GM18861 (cell line): ENCODE measurements at regions not wholly inside any gene's neighbourhood (a gene's known extent, or its start where the extent isn't known, plus 50 kb on each side); places are given as distances from the start of the nearest gene placed in this dataset.

Source experiments
- ATAC-seq: cut with Tn5 transposase; IDR thresholded peaks from one replicate; pipeline ENCODE4 v1.9.1; 2021; ENCODE audit not compliant: unreplicated experiment

DNA sequence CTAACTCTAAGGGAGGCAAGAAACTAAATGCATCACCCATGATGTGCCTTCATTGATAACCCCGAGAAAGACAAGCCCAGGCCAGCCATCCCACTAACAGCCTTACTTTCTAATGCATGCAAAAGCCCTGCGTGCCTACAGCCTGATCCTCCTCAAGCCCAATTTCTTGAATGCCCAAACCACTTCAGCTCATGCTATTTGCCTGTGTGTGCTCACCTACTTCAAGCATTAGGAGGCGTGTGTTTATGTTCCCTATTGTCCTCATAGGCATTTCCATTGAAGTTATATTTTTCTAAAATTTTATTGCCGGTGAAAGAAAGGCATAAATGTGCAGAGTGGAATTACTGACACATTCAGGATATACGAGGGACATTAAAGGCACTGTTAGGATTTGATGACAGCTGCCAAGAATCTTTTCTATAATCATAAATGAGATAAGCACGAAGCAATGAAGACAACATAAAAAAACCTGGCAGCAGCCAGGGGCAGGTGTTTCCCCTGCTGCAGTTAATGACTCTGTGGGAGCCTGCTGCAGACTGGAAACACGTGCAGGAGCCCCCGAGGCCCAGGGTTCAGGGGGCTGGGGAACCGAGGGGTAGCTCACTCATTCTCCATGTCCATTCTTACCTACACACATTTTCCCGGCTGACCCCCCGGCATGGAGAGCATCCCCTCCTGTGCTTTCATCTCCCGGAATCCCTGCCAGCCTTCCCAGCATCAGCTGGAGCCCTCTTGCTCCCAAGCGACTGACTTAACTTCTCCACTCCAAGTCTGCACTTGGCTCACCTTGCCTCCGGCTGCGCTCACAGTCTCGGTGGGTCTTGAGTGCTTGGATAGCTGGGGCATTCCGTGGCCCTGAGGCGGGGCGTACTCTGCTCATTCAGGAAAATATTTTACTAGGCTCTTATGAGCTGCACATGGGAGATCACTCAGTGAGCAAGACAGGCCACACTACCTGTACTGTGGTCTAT lies 292.3 kb upstream of the SIX2 start:
- no peak for ATAC-seq

DNA sequence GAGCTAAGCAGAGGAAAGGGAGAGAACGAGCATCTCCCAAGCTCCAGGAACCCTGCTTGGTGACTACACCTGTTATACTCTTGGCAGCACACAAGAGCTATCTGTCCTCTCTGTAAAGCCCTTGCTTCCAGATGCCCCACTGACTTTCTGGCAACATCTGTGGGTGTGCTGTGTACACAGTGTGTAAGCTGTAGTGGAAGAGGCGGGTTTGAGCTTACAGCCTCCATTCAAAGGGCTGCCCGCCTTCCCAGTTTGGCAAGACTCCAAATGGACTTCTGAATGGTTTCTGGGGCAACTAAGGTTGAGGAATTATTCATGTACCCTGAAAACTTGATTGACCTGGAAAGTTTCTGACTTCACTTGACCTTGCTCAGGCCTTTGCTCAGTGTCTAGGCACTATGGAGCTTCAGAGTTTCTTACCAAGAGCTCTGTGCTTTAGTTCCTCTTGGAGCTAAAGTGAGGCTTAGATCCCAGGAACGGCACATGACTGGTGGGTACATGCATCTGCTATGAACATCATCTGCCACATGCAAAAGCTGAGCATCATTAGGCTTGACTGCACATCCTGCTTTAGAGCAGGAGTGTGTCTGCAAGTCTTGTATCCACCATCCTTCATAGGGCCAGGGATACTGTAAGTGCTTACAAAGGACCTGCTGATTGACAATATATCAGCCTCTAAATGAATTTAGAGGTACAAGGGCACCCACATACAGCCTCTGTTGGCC lies 290.9 kb upstream of the SIX2 start:
- no peak for ATAC-seq

DNA sequence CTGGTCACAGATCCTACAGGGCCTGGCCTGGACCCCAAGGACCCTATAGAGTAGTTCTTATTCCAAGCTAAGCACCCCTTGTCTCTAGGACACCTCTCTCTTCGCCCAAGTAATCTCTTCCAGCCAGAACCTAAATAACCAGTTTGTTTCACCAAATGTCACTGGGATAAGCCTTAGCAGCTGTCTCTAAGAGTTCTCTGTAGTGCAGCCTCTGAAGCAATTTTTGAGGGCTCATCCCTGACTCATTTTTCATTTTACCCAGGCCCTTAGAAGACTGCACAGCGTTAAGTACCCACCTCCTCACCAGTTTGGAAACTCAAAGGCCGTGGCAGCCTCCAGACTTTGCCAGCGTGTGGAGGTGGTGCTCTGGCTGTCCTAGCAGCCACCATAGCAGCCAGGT lies 290.1 kb upstream of the SIX2 start:
- ATAC-seq: no peak

DNA sequence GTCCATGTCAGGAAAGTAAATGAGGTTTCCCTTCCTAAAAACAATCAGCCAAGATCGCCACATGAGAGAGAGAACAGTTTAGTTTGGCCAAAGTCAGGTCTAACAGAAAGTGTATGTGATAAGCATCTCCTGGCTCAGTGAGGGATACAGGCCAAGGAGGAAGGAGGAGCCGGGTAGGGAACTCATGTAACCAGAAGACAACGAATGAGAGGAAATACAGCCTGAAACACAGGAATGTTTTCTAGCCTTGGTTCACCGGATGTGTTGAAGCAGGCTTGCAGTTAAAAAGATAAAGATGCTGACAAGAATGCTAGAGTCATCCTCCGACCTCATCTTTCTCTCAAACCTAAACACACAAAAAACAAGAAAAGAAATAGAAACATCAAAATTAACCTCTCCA lies 283.9 kb upstream of the SIX2 start:
- ATAC-seq: no peak

DNA sequence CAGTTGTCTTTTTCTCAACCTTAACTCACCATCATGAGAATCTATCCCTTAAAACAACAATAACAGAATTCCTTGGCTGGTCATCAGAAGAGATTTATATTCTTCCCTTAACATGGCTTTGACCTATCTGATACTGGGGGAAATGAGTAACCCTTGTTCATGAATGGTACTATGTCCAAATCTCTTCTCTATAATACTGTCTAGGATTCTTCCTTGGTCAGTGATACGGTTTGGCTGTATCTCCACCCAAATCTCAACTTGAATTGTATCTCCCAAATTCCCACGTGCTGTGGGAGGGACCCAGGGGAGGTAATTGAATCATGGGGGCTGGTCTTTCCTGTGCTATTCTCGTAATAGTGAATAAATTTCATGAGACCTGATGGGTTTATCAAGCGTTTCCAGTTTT lies 282.0 kb upstream of the SIX2 start:
- ATAC-seq: no peak

DNA sequence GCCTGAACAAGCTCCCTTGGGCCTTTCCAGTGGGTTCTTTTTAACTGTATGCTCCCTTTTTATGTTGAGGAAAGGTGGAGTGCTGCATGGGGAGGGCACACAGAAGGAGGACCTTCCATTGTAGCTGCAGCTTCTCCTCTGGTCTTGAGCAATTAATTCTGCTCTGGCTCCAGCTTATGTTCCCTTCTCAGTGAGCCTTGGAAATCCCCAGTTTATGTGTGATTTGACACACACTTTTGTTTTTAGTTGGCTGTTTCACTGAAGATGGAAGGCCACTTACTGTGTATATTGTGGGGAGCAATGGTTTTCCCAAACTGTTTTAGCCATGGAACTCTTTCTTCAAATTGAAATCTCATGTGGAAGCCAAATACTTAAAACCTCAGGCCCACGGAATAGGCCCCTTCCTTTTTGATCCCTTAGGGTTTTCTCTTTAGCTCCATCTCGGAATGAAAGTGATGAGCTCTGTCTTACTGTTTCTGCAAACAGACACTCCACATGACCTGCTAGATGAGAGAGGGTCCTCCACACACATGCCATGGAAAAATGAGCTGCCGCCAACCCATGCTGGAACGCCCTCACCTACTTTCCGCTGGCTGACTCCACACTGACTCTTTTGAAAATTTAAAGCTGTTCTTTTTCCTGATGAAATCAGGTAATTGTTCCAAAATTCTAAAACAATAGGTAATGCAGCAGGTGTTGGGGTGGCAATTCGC lies 280.9 kb upstream of the SIX2 start:
- no peak for ATAC-seq

DNA sequence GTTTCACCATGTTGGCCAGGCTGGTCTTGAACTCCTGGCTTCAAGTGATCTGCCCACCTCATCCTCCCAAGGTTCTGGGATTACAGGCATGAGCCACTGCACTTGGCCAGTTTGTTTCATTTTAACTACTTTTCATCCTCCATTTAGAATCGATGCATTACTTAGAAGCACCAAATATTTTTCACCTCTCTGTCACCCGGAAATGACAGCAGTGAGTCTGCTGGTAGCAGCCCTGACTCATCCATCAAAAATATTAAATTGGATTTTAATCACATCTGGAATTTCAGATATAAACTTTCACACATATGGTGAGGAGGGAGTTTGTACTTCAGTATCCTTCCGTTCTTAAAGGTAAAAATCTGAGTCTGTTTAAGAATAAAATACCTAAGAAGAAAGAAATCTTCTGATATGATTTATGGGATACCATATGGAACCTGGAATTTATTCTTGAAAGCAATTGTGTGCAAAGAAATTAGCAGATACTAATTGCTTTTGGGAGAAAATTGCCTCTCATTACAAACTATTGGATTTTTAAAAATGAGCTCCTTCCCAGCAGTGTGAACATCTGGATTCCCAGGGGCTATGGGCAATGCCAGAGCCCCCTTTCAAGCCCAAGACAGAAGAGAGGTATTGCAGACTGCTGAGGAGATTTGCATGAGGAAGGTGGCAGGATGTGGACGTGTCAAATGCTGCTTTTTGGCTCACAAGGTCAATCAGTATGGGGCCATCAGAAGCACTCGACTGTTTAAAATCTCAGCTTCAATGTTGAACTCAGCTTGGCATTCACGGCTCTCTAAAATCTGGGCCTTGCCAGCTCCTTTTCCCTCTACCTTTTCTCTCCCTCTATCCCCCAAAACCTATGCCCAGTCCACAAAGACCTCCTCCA lies 279.5 kb upstream of the SIX2 start:
- no peak for ATAC-seq

DNA sequence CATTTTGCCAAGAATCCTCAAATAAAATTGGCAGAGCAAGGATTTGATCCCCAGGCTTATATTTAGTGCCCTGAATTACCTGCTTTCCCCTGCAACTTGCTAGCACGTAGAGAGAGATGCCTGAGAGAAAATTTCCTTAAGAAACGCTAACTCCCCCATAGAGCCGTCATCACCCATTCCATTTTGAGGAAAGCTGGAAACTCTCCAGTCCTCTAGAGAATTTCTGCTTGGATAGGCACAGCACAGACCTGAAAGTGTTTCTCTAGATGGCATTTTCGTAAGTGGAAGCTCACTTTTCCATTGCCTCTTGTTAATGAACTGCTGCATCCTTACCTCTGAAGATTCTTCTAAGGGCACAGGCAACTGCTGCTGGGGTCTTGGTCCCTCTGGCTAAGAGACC lies 277.8 kb upstream of the SIX2 start:
- no peak for ATAC-seq

DNA sequence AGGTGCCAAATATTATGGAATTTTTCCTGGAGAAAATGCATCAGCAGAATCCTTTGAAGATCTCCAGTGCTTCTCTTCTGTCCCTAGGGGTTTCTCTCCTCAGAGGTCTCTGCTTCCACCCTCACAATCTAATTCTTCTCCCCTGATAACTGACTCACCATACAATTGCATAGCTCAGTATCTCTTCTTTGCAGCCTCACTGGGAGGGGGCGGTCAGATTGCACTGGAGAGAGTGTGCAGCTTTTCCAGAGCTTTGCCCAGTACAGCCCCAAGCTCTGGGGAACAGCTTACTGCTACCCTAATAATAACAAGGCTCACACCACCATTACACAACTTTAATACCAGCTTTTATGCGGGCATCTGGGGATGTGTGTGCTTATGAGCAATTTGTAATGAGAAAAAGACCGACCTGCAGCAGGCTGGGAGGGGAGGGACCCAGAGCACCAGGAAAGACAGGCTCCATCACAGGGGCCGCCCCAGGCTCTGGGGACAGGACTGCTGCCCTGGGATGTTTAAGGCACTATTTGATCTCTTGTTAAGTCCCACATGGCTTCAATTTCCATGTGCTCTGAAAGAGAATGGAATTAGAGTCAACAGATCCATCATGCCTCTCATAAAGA lies 276.6 kb upstream of the SIX2 start:
- no peak for ATAC-seq

DNA sequence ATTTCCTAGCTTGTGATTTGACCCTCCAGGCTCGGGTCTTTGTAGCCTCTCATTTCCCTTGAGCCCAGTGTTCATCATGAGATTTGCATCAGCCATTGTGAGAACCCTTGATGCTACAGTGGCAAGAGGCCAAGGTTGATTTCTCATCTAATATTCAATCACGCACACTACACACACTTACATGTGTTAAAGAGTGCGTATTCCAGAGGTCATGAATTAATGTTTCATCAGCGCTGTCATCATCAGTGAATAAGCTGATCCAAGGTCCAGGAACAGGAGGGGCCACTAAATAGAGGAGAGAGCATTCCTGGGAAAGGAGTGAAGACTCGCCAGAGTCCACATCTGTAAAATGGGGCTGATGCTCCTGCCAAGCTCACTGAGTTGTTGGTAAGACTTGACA lies 276.1 kb upstream of the SIX2 start:
- no peak for ATAC-seq

DNA sequence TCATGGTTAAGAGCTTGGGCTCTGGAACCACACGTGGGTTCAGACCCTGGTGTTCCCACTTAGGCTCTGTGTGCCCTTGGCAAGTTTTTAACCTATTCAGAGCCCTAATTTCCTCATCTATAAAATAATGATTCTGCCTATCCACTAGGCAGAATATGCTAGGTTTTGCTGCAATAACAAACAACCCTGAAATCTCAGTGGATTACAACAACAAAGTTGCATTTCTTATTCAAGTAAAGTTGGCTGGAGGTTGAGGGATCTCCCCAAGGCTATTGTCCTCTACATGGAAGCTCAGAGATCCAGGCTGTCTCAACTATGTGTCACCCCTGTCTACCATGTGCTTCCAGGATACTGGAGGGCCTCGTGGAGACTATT lies 275.4 kb upstream of the SIX2 start:
- no peak for ATAC-seq

DNA sequence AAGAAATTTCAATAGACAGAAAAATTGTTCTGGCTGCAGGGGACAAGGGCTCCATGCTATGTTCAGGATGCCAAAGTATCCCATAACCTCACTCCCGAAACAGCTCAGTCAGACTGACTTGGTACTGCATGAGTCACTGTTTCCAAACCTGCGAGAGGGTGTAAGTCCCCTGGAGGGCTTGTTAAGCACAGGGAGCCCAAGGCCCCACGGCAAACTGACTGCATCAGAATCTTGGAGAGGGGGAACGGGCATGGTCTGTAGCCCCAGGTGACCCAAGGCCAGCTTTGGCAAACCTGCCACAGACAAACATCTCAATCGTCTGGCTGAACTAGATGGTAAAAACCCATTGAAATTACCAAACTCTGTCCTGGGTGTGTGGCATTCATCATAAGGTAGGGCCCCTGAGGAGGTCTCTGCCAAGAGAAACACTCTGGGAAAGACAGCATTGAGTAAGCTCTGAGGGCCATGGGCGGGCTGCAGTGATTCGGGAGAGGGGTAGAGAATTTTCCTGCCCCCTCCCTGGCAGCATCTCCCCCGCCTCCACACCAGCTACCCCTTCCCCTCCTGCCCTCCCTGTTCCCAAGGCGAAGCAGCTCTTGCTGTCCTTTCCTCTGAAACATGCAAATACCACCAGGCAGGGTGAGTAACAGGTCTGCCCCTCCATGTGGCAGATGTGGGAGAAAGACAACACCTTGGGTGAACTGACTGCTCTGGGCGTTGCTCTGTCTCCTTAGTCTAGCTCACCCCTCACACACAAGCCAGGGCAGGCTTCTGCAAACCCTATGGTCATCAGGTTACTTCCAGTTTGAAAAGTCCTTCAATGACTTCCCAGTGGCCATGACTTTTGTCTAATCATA lies 274.7 kb upstream of the SIX2 start:
- ATAC-seq: no peak

DNA sequence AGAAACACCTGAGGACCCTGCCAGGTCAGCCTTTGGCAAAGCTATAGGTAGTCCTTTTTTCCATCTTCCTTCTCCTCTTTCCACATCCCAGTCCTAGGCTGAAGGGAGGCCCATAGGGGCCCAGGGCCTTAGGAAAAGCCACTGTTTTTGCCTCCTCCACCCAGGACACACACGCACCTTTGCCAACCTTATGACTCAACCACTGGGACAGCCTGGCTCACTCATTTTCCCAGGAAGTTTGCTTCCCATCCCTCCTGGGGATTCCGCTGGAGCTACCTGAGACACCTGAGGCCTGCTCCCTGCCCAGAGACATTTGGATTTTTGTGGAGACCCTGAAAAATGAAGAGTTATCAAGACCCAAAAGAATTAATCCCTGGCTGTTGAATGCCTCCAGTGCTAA lies 273.4 kb upstream of the SIX2 start:
- no peak for ATAC-seq

DNA sequence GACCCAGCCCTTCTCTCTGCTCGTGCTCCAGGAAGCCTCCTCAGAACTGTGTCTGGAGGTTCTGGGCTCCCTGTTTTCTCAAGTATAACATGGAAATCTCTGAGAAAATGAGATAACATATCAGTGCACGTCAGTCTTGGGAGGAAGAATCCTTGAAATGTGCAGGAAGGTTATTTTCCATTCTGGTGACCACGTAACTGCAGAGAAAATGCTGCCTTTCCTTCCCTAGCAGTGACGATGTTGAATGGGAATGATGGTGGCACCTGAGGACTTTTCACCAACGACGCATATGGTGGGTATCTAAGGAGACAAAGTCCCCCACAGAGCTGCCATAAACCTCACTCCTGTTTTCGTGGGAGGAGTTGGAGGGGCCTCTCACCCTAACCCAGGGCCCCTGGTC lies 272.1 kb upstream of the SIX2 start:
- no peak for ATAC-seq

DNA sequence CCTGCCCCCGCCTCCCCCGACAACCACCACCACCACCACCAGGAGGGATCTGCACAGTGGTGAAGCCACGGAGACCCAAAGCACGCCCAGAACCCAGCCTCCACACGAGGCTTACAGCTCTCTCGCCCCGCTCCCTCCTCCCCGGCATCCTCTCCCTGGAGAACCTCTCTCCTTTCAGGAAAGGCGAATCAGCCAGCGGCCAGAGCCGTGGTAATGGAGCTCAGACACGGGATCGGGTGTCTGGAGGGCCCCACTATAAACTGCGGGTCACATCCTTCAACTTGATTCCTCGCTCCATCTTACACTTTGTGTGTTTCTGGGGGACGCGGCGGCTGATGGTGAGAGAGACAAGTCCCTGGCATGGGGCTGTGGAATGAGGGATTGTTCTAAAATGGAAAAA lies 271.5 kb upstream of the SIX2 start:
- ATAC-seq: no peak

DNA sequence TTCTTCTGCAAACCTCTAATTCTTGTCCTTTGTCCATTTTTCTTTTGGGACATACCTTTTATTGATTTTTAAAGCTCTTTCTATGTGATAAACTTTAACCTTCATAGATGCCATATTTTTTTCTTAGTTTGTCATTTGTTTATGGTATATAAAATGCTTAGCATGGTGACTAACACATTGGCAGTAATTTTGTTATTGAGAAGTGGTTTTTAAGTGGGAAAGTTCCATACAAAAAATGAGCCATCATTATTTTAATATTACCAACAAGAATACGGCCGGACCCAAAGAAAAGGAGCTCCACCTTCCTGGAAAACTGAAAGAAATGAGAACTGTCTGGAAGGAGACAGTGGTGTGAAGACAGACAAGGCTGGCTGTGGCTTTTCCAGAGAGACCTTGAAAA lies 270.1 kb upstream of the SIX2 start:
- ATAC-seq: no peak

DNA sequence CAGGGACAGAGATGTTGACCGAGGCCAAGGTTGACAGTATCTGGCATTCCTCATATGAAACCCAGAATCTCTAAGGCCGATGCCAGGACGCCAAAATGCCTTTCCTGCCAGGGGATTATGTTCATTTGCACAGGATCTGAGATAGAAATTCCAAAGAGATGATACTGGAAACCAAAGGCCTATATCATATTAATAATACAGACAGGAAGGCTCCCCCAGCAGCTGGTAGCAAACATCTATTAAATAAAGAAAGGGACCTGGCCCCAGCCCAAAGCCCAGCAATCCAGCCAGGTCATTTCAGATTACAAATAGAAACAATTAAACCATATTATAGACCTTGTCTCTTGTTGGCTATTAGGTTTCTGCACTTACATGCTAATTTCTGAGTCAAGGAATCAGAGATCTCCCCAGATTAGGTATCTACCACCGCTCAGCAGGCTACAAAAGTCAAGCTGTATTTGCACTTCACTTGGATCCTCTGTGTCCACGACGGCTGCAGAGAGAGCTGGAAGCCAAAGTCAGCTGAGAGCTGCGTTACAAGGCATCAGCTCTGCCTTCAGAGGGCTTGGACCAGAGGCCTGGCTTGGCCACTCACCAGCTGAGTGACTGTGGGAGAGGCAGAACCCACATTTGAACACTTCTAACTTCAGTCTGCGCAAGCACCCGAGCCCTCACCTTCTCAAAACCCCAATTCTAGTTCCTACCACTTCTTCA lies 269.3 kb upstream of the SIX2 start:
- ATAC-seq: no peak

DNA sequence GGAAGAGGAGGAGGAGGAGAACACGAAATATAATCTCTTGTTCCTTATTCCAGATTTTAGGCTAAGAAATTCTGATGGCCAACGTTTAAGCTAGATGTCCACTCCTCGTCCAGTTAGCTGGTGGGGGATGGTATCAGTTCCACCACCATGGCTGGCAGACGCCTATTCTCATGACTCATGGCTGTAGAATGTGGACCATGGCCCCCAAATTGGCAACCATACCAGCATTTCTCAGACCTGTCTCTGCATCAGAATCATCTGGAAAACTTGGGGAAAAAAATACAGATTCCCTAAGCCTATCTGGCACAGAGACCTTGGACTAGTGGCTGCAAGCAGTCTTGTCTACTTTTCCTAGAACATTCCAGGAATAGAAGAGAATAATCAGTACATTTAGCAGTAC lies 267.7 kb upstream of the SIX2 start:
- no peak for ATAC-seq

DNA sequence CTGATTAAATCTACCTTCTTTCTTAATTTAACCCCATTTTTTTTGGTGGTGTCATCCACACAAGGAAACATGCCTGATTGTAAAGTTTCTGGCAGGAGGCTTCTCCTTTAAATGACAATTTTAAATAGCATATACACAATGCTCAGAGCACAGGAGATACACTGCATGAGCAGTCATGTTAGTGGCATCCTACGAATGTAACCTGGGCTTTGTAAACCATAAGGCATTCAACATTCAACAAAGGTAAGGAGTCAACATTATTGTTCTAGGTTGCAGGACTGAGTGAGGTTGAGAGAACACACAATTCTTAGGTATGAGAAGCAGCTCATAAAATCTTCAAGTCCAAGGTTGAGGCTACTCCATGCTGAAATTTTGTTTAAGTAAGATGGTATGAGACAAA lies 266.6 kb upstream of the SIX2 start:
- ATAC-seq: no peak
